HG03520 (cell line): ENCODE measurements at regions not wholly inside any gene's neighbourhood (a gene's known extent, or its start where the extent isn't known, plus 50 kb on each side); places are given as distances from the start of the nearest gene placed in this dataset.
"Not testable (repeated sequence)": the region's sequence is repeated elsewhere in the genome, so short reads cannot be mapped to it uniquely, and the experiment has no call there.

Experiments used
- ATAC-seq: cut with Tn5 transposase; IDR thresholded peaks from one replicate; pipeline ENCODE4 v1.9.1; 2021; ENCODE audit warnings: mild to moderate bottlenecking, moderate library complexity; ENCODE audit not compliant: unreplicated experiment

DNA sequence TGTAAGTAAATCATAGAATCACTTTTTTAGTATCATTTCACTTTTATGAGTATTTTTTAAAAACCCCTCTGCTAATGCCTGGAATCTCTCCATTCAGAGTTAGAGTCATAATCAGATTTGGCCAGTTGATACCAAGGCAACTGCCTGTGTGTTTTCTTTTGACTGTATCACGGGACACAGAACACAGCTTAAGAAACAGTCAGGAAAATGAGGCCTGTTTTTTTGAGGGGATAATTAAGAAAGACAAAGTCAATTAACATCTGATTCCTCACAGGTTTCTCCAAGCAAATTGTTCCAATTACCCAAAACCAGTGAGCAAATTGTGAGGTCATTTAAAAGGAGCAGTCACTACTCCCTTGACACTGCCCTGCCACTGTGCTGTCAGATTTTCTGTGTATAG lies 944.5 kb upstream of the SOX9 start:
- no peak for ATAC-seq

DNA sequence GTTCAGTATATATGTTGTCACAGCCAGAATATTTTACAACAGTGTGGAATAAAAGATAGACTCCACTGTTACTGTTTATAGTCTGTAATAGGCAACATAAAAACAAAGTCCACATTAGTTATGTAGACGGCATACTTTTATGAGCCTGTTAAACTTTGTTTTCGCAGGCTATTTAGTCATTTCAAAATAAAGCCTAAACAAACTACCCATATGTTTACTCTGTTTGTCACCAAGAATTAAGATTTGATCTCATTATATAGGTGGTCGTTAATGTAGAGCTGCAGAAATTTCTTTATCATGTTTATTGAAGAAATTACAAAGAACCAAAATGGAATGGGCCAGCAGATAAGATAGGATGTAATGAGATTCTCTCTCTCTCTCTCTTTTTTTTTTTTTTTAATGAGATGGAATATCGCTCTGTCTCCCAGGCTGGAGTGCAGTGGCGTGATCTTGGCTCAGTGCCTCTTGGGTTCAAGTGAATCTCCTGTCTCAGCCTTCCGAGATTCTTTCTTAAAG lies 943.8 kb upstream of the SOX9 start:
- no peak for ATAC-seq

DNA sequence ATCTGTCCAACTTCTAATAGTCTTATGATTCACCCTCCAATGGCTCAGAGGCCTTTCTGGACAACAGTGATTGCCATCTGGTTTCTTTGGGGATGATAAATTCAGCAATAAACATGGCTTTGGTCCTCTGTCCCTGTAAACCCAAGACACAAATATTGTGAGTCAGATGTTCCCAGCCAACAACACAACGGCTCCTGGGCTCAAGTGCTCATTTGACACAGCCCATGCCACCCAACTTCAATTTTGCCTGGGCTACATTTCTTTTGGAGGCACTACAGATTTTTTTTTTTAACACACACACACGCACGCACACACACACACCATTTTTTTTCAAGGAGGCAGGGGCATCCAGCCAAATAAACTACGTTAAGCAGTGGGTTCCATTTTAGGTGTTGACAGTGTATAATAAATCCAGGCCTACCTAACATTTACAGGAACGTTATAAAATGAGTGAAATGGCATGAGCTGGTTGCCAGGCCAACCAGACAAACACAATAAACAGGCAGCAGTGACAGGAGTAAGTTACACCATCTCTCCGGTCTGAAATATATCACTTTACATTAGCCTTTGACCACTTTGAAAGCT lies 939.9 kb upstream of the SOX9 start:
- ATAC-seq: no peak

DNA sequence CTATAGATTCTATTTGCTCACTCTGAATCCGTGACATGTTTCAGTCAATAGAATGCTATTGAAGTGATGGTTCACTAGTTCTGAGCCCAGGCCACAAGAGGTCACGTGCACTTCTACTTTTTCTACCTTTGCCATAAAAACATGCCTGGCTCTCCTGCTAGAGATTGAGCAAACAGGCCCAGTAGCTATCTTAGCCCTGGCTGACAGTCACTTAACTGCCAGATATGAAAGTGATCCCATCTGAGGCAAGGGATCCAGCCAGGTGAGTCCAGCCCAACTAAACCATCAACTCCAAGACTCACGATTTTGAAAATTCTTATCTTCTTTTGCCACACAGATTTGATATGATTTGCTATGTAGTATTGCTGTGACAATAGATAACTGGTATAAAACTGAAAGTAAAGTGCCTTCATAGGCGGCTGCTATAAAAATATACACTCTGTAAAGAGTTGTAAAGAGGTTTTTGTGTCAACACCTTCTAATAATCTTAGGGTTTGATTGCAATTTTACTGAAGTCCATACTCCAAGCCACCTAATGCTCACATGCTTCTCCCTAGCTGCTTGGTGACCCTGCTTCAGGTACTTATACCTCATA lies 937.7 kb upstream of the SOX9 start:
- no peak for ATAC-seq

GRCh38 chr17:71184716-71185115 lies 936.1 kb upstream of the SOX9 start:
- no peak for ATAC-seq

DNA sequence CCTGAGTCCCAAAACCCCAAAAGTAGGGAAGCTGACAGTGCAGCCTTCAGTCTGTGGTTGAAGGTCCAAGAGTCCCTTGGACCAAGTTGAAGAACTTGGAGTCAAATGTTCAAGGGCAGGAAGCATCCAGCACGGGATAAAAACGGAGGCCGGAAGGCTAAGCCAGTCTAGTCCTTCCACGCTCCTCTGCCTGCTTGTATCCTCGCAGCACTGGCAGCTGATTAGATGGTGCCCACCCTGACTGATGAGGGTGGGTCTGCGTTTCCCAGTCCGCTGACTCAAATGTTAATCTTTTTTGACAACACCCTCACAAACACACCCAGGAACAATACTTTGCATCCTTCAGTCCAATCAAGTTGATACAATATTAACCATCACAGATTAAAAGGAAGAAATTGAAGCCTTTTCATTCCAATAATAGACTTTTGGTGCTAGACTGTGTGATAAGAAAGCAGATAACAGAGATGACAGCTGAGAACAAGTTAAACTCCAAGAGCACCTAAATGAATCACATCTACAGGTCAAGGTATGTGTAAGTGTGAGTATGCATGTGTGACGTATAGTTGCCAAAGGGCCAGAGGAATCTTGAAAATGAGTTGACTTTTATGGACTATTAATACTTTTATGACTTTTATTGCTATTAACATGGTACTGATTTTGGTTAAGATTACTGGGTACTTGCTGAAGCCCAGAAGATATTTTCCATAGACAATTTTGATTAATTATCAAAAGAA lies 933.5 kb upstream of the SOX9 start:
- ATAC-seq: no peak

GRCh38 chr17:71188811-71189492 lies 931.9 kb upstream of the SOX9 start:
- no peak for ATAC-seq

DNA sequence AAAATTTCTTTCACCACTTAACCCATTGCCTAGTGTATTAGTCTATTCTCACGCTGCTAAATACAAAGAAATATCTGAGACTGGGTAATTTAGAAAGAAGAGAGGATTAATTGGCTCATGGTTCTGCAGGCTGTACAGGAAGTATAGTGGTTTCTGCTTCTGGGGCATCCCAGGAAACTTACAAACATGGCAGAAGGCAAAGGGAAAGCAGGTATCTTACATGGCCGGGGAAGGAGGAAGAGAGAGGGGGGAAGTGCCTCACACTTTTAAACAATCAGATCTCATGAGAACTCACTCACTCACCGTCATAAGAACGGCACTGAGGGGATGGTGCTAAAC lies 931.4 kb upstream of the SOX9 start:
- ATAC-seq: no peak

DNA sequence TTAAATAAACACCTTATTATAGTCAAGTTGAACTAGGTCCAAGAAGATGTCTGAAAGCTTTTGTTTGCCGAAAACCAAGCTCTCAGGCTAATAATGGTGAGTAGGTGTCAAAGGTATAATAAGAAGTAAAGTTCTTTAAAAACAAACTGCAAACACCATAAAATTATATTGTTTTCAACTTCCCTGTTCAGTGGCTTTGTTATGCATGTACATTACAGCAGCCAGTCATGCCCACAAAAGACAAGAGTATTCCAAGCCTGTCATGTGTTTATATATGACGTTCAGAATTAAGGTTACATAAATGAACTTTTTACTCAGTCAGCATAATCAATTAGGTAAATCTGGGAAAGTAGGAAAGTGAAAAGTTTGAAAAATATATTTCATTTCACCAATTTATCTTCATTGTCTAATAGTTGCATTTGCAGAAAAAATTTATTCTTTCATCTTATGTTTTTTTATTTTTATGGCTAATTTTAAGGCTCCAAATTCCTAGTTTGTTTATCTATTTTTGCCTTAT lies 928.7 kb upstream of the SOX9 start:
- ATAC-seq: no peak

- ATAC-seq: no peak
Observed at GRCh38 chr17:71192848-71193247, 928.0 kb upstream of the SOX9 start.

GRCh38 chr17:71200597-71200996 lies 920.2 kb upstream of the SOX9 start:
- no peak for ATAC-seq

DNA sequence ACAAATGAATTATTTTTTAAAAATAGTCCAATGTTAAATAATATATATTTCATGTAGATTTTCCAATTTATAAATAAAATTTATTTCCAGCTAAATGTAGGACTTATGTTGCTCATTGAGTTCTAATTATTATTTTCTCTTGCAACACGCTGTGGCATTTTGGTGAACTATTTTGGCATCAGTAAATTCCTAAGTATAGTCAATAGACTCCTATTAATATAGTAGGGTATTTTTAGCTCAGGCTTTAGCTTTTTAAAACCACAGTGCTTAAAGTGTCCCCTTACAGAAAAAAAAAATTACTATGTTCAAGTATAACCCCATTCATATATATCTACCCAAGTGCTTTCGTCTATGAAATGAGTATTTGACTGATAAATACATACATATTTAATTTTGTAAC lies 919.2 kb upstream of the SOX9 start:
- ATAC-seq: no peak

- ATAC-seq: no peak
Observed at GRCh38 chr17:71202449-71202848, 918.4 kb upstream of the SOX9 start.

GRCh38 chr17:71203953-71204352 lies 916.9 kb upstream of the SOX9 start:
- no peak for ATAC-seq

GRCh38 chr17:71205951-71206350 lies 914.9 kb upstream of the SOX9 start:
- not testable (repeated sequence) for ATAC-seq

DNA sequence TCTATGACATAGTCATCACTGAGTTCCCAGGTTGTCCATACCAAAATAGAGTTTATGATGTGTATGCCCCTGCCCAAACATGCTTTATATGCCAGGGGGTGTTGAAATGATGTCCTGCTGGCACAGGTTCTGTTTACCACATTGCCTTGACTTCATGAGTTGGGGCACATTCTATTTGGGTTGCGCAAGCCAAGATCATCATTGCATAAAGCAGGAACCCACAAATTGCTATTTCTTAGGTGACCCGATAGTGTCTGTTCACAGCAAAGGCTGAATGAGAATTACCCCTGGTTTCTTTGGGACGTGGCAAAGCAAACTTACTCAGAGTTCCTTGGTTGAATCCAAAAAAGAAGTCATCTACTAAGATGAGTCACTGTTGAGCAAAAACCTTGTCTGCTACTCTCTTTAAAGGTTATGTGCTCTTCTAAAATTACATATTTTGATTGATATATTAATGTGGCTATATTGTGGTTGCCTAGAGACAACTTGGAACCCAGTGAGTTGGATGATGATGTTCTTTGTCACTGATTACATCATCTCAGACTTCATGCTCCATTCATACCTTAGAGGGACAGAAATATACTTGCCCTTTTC lies 912.6 kb upstream of the SOX9 start:
- ATAC-seq: no peak

DNA sequence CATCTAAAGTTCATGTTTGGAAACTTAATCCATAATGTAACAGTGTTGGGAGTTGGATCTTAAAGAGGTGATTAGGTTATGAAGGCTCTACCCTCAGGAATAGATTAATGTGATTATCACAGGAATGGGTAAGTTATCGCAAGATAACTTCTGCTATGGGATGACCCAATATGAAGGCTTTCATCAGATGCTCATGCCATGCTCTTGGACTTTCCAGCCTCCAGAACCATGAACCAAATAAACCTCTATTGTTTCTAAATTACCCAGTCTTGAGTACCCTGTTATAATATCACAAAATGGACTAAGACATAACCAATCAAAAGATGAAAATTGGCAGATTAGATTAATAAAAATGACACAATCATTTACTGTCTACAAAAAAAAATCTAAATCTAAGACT lies 906.9 kb upstream of the SOX9 start:
- no peak for ATAC-seq

GRCh38 chr17:71217769-71218168 lies 903.1 kb upstream of the SOX9 start:
- ATAC-seq: no peak

DNA sequence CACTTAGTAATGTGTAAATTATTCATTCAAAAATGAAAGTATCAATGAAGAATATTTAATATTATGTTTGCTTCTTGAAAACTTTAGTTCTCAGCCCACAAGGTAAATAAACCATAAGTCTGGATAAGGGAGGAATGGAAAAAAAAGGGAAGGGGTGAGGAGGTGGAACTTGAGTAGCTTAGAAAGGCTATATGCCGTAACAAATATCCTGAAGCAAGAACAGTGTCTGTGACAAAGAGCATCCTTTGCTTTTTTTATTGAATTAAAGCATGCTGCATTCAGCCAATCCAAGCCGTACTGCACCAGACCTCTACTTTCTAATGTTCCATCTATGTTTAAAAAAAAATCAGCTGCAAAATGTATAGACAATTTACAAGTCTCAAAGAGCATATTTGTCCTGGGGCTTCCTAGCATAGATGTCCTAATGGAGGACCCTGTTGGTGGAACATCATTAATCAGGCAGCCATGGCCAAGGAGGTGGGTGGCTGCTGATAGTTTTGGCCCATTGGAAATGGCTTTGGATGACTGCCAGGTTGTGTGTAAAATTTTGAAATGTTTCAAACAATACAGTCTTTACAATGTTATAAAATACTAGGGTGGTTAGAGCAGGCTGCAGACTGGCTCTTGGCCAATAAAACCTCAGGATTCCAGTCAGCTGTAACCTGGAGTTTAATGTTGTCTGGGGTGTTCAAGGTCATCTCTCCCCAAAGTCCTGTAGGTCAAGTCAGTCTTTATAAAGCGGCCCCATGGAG lies 895.8 kb upstream of the SOX9 start:
- ATAC-seq: no peak

DNA sequence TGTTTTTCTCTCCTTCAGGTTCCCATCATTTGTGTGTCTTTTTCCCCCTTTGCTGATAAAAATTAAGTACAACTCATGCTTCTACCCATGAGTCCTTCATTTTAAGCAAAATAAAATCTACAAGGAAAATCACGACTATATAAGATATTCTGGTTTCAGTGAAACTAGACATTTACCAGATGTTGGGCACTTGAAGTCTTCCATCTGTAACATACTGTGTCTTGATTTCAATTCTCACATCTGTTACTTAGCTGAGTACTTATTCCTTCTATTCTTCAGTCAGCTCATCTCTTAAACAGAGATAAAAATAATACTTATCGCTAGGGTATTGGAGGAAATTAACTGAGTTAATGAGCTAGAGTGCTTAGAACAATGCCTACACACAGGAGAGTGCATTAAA lies 893.0 kb upstream of the SOX9 start:
- ATAC-seq: no peak

DNA sequence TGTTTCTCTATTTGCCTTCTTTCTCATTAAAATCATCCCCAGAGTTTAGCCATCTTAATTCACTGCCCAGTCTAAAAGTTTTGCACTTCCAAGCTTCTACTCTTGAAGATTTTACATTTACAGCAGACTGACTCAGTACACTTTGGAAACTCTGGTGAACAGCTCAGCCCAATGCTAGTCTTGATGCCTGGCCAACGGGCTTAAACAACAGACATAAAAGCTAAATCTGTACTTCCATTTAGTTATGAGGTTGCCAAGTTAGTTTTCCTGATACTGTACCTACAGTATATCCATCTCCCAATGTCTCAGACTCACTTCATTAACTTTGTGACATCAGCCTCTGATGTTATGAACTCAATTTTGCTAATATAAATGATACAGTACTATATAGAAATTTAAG lies 891.8 kb upstream of the SOX9 start:
- ATAC-seq: no peak
